ENCODE measurements at regions not wholly inside any gene's neighbourhood (a gene's known extent, or its start where the extent isn't known, plus 50 kb on each side); places are given as distances from the start of the nearest gene placed in this dataset.

DNA sequence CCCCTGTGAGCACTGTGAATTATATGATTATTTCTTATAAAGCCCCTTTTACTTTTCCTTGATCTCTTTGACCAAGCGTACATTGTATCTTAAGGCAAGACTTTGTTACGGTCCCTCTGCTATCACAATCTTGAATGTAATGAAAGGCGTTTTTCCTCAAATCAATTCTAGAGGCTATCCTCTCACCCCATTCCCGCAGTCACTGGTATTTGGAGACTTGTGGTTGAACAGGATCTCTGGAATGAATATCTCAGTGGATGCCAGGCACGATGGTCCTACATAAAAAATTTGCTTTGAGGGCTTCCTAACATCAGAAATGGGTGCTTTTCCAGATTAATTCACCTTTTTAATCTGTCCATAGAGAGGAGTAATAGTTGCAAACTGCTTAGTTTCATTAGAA lies 151.4 kb upstream of the PAPPA start:
- TF ChIP-seq POLR2A (IDR thresholded peaks at IDR 0.05) (no peak), CTCF (IDR thresholded peaks at IDR 0.05) (no peak)
- intact Hi-C loops (cut with DNase I; ENCODE audit: low total_unique reads) = no loop called here
- H3K27ac ChIP-seq = no peak overlapping the region
- H3K27me3 ChIP-seq = no peaks in the 10 kb centered on the region
- DNase-seq = no peak
- H3K36me3 ChIP-seq = no peaks in the 10 kb centered on the region
- H3K9me3 ChIP-seq = no peaks in the 10 kb centered on the region
- no peak overlapping the region for H3K4me3 ChIP-seq
- no peaks in the 10 kb centered on the region for H3K4me1 ChIP-seq

- intact Hi-C loops (cut with DNase I; ENCODE audit: low total_unique reads) = no loop called here
- Histone ChIP-seq H3K36me3 (no peaks in the 10 kb centered on the region), H3K27me3 (no peaks in the 10 kb centered on the region), H3K4me1 (no peaks in the 10 kb centered on the region), H3K4me3 (no peak overlapping the region), H3K27ac (no peak overlapping the region), H3K9me3 (no peaks in the 10 kb centered on the region)
- DNase-seq = no peak
- TF ChIP-seq POLR2A (IDR thresholded peaks at IDR 0.05) = no peak
Measured at GRCh38 chr9:116002624-116003023, 151.0 kb upstream of the PAPPA start.

DNA sequence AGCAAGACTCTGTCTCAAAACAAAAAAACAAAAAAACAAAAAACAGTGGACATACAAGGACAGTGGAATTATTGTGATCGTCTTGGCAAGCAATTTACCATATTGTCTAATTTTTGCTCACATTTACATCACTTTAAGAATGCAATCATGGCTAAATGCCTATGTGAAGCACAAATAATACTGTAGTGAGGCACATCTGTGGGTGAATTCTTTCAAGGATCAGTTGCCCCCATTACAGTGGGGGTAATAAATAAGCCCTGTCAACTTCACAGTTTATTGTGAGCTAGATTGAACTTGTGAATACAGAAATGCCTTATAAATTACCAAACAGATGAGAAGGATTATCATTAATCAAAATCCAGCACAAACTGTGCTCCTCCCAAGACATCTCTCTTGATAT lies 150.2 kb upstream of the PAPPA start:
- Histone ChIP-seq H3K4me1 (no peaks in the 10 kb centered on the region), H3K27me3 (no peaks in the 10 kb centered on the region), H3K4me3 (no peak overlapping the region), H3K9me3 (no peaks in the 10 kb centered on the region), H3K27ac (no peak overlapping the region), H3K36me3 (no peaks in the 10 kb centered on the region)
- TF ChIP-seq CTCF (IDR thresholded peaks at IDR 0.05) (no peak), POLR2A (IDR thresholded peaks at IDR 0.05) (no peak)
- no peak for DNase-seq
- intact Hi-C loops (cut with DNase I; ENCODE audit: low total_unique reads) = no loop called here

- H3K9me3 ChIP-seq = no peaks in the 10 kb centered on the region
- no peaks in the 10 kb centered on the region for H3K4me1 ChIP-seq
- no peak overlapping the region for H3K27ac ChIP-seq
- no peaks in the 10 kb centered on the region for H3K36me3 ChIP-seq
- H3K27me3 ChIP-seq = no peaks in the 10 kb centered on the region
- TF ChIP-seq CTCF (IDR thresholded peaks at IDR 0.05) (no peak), POLR2A (IDR thresholded peaks at IDR 0.05) (no peak)
- no peak for DNase-seq
- intact Hi-C loops (cut with DNase I; ENCODE audit: low total_unique reads) = no loop called here
- no peak overlapping the region for H3K4me3 ChIP-seq
Measured at GRCh38 chr9:116005205-116005604, 148.4 kb upstream of the PAPPA start.

DNA sequence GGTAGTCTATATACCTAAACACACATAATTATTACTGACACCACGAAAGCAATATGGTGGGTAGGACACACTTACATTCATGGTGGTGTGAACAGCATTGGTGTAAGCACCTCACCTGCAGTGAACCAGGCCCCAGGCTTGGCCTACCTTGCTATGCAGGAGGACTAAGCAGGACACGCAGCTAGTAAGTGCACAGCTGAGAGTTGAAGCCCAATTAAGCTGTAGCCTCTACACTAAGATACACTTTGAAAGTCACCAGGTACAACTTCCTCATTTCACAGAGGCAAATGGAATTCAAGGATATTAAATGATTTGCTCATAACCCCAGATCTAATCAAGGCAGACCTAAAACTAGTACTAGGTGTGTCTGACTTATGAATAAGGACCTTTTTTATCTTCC lies 145.8 kb upstream of the PAPPA start:
- intact Hi-C loops (cut with DNase I; ENCODE audit: low total_unique reads) = no loop called here
- Histone ChIP-seq H3K27ac (no peak overlapping the region), H3K4me3 (no peak overlapping the region), H3K27me3 (no peaks in the 10 kb centered on the region), H3K9me3 (no peaks in the 10 kb centered on the region), H3K4me1 (no peaks in the 10 kb centered on the region), H3K36me3 (no peaks in the 10 kb centered on the region)
- no peak for TF ChIP-seq POLR2A (IDR thresholded peaks at IDR 0.05)
- no peak for TF ChIP-seq CTCF (IDR thresholded peaks at IDR 0.05)
- no peak for DNase-seq

GRCh38 chr9:116008278-116008677 lies 145.3 kb upstream of the PAPPA start:
- H3K9me3 ChIP-seq = no peaks in the 10 kb centered on the region
- H3K27me3 ChIP-seq = no peaks in the 10 kb centered on the region
- no peaks in the 10 kb centered on the region for H3K36me3 ChIP-seq
- DNase-seq = no peak
- no peak overlapping the region for H3K27ac ChIP-seq
- H3K4me1 ChIP-seq = no peaks in the 10 kb centered on the region
- TF ChIP-seq CTCF (IDR thresholded peaks at IDR 0.05) (no peak), POLR2A (IDR thresholded peaks at IDR 0.05) (no peak)
- intact Hi-C loops (cut with DNase I; ENCODE audit: low total_unique reads) = no loop called here
- H3K4me3 ChIP-seq = no peak overlapping the region
